IPS-18a (cell line): ENCODE measurements at regions not wholly inside any gene's neighbourhood (a gene's known extent, or its start where the extent isn't known, plus 50 kb on each side); places are given as distances from the start of the nearest gene placed in this dataset.

Source experiments
- H3K27ac ChIP-seq: one replicate; pipeline ENCODE4 v1.5.1; 2013; ENCODE audit warnings: low read length
- H3K27me3 ChIP-seq: one replicate; pipeline ENCODE4 v1.6.1; 2013; ENCODE audit warnings: mild to moderate bottlenecking, low read length; ENCODE audit not compliant: control insufficient read depth, insufficient read depth
- H3K36me3 ChIP-seq: one replicate; pipeline ENCODE4 v1.6.1; 2013; ENCODE audit warnings: low read depth, low read length; ENCODE audit not compliant: control insufficient read depth
- H3K4me1 ChIP-seq: one replicate; pipeline ENCODE4 v1.6.1; 2013; ENCODE audit warnings: low read depth, low read length; ENCODE audit not compliant: control insufficient read depth
- H3K4me3 ChIP-seq: one replicate; pipeline ENCODE4 v1.5.1; 2013; ENCODE audit warnings: low read length
- H3K9ac ChIP-seq: one replicate; pipeline ENCODE4 v1.6.1; 2013; ENCODE audit warnings: mild to moderate bottlenecking, low read length, moderate library complexity
- H3K9me3 ChIP-seq: one replicate; pipeline ENCODE4 v1.6.1; 2013; ENCODE audit warnings: low read depth, low read length; ENCODE audit not compliant: control insufficient read depth

DNA sequence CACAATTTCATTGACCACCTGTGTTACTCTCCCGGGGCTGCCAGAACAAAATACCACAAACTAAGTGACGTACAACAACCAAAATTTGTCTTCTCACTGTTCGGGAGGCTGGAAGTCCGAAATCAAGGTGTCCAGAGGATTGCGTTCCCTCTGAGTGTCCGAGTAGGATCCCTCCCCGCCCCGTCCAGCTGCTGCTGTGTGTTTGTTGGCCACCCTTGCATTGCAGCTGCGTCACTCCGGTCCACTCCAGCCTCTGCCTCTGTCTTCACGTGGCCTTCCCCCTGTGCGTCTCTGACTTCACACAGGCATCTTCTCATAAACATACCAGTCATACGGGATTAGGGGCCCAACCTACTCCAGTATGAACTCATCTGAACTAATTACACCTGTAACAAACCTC lies 251.8 kb upstream of the SMIM21 start:
- no peaks in the 10 kb centered on the region for H3K4me1 ChIP-seq
- no peak overlapping the region for H3K4me3 ChIP-seq
- H3K36me3 ChIP-seq, result no peaks in the 10 kb centered on the region
- no peaks in the 10 kb centered on the region for H3K9me3 ChIP-seq
- no peak overlapping the region for H3K27ac ChIP-seq
- no peaks in the 10 kb centered on the region for H3K27me3 ChIP-seq
- no peak overlapping the region for H3K9ac ChIP-seq

DNA sequence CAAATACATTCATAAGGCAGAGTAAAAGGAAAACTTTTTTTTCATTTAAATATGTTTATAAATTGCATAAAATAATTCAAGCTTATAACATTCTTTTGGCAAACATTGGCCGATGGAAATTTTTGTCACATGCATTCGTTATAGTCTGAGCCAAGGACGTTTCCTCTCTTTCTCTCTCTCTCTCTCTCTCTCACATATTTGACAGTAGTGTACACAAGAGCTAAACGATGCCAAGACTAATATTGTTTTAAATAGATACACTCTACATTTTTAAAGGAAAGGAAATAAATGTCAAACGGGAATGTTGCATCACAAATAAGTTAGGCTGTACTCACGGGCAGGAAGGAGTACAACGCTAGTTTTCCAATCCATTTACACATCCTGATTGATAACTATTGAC lies 251.1 kb upstream of the SMIM21 start:
- Histone ChIP-seq H3K4me1 (no peaks in the 10 kb centered on the region), H3K9ac (no peak overlapping the region), H3K4me3 (no peak overlapping the region)

DNA sequence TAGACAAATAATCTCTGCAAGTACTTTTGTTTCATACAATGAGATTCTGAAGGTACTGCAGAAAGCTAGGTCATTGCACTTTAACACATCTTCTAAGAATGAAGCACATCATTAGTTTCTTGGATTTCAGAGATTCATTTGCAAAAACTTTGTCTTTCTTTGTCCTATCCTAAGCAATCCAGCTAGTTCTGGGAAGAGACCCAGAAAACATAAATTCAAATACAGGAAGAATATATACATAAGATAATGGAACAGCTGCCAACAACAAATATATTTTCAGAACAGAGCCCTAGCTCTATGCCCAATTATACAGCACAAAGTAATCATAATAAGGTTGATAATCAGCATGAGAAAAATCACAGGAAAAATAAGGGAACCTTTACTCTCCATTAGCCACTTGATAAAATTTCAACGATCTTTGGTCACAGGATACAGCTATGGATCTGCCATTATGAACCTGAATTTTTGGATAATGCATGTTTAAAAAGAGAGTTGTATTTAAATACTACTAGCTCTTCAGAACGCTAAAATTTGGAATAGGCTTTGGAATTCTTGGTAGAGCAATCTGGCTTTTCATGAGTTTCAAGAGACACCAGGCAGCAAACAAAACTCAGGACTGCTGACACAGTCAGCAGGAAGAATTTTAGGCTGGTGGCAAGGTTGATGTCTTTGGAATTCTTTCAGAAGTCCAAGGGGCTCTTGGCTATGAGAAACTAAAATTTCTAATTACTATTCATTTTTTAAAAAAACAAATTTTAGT lies 250.4 kb upstream of the SMIM21 start:
- no peak overlapping the region for H3K4me3 ChIP-seq
- no peaks in the 10 kb centered on the region for H3K9me3 ChIP-seq
- H3K9ac ChIP-seq, result no peak overlapping the region

More for the DNA sequence above, 251.1 kb upstream of the SMIM21 start:
- H3K36me3 ChIP-seq, result no peaks in the 10 kb centered on the region
- no peaks in the 10 kb centered on the region for H3K9me3 ChIP-seq
- H3K27me3 ChIP-seq, result no peaks in the 10 kb centered on the region
- no peak overlapping the region for H3K27ac ChIP-seq

DNA sequence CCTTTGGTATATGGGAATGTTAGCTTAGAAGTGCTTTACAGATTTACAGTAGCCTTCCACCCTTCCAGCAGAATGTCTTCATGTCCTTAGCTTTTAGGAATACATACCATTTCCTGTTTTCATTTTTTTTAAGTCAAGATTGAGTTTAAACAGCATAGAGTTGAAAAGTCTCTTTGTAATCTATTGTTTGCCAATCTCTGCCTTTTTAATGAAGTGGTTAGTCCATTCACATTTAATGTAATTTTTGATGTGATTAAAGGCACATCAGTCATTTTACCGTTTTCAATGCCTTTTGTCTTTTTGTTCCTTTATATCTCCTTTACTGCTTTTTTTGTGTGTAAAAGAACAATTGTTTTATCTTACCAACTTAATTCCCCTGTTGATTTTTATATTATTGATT lies 233.4 kb upstream of the SMIM21 start:
- Histone ChIP-seq H3K4me1 (peaks cover 10% of the 10 kb centered on the region), H3K36me3 (no peaks in the 10 kb centered on the region), H3K9me3 (peaks cover 8% of the 10 kb centered on the region), H3K27me3 (no peaks in the 10 kb centered on the region), H3K27ac (no peak overlapping the region), H3K9ac (no peak overlapping the region), H3K4me3 (no peak overlapping the region)

More for the DNA sequence above, 250.4 kb upstream of the SMIM21 start:
- no peak overlapping the region for H3K27ac ChIP-seq
- H3K36me3 ChIP-seq, result no peaks in the 10 kb centered on the region
- no peaks in the 10 kb centered on the region for H3K27me3 ChIP-seq
- H3K4me1 ChIP-seq, result no peaks in the 10 kb centered on the region

DNA sequence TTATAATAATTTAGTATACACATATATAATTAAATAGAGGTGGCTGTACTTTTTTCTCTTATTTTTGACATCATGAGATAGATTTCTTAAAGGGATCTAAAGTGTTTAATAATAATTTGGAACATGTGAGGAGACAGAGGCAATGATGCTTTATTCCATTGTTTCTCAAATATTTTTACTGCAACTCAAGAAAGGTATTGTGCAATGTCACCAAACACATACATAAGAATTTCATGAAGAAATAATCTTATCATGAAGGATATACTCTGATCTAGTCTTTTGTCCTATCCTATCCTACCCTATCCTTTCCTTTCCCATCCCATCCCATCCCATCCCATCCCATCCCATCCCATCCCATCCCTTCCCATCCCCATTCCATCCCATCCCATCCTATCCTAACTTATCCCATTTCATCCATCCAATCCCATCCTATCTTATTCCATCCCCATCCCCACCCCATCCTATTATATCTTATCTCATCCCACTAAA lies 232.1 kb upstream of the SMIM21 start:
- Histone ChIP-seq H3K27me3 (peaks cover 2% of the 10 kb centered on the region), H3K27ac (no peak overlapping the region), H3K9ac (no peak overlapping the region), H3K36me3 (no peaks in the 10 kb centered on the region), H3K9me3 (peaks cover 8% of the 10 kb centered on the region), H3K4me1 (peaks cover 24% of the 10 kb centered on the region), H3K4me3 (no peak overlapping the region)

DNA sequence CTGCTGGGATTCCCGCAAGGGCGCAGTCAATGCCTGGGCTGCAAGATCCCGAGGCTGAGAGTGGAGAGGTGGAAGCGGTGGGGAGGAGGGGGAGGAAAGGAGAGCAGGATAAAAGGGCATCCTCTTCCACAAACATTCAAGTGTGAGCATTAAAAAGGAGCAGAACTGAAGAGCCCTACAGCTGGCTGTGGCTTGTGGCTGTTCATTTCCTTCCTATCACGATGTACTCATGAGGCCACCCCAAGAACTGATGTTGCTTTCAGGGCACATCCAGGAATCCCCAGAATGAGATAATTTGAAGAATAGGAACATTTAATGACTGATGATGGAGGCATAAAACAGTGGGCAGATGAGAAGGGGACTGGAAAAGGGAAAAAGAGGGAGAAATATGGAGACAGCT lies 230.8 kb upstream of the SMIM21 start:
- Histone ChIP-seq H3K9me3 (peaks cover 8% of the 10 kb centered on the region), H3K27ac (no peak overlapping the region), H3K27me3 (peaks cover 12% of the 10 kb centered on the region), H3K4me1 (peaks cover 30% of the 10 kb centered on the region), H3K9ac (no peak overlapping the region), H3K36me3 (no peaks in the 10 kb centered on the region), H3K4me3 (no peak overlapping the region)

DNA sequence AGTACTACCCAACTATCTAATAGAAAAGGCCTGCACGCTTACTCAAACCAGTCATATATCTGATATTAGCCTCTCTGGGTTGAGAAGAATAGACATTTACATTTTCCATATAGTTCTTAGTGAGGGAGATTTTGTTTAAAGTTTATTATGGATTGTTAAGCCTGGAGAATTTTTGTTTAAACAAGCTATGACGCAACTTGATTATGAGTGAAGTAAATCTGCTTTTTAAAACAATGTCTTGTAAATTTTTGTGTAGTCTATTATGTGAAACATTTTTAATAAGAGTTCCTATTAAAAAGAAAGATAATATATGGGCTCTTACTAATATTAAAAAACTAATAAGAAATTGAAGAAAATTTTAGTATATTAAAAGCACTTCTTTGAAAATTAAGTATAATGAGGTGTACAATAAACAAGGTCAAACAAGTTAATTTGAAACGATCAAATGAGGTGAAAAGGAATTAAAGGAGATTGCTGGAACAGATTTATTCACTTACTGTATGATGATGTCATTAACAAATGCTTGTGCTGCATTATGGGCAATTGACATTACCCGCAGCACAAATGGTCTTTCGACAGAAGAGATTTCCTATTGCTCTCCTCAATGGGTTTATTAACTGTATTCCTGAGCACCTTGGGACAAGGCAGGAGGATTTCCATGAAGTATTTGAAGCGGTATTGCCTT lies 229.2 kb upstream of the SMIM21 start:
- no peaks in the 10 kb centered on the region for H3K36me3 ChIP-seq
- peaks cover 30% of the 10 kb centered on the region for H3K4me1 ChIP-seq
- no peak overlapping the region for H3K9ac ChIP-seq
- peaks cover 8% of the 10 kb centered on the region for H3K9me3 ChIP-seq
- H3K4me3 ChIP-seq, result no peak overlapping the region
- peaks cover 12% of the 10 kb centered on the region for H3K27me3 ChIP-seq
- no peak overlapping the region for H3K27ac ChIP-seq

DNA sequence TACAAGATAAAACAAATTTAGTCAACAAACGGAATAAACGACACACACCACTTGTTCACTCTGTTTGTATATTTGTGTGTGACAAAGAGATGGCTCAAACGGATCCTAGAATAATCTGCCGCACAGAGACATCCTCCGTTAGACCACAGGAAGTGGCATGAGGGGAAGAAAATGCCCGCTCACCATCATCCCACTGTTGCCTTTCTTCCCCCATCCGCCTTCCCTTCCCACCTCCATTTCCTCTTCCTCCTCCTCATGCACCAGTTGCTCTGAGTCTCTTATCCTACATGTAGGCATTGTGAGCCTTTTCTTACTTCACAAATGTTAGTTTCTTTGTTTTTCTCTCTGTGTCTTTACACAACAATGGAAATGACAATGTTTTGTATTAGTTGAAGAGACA lies 228.5 kb upstream of the SMIM21 start:
- Histone ChIP-seq H3K9ac (no peak overlapping the region), H3K27ac (no peak overlapping the region), H3K9me3 (peaks cover 8% of the 10 kb centered on the region), H3K27me3 (peaks cover 12% of the 10 kb centered on the region), H3K4me1 (peaks cover 30% of the 10 kb centered on the region), H3K4me3 (no peak overlapping the region), H3K36me3 (no peaks in the 10 kb centered on the region)

DNA sequence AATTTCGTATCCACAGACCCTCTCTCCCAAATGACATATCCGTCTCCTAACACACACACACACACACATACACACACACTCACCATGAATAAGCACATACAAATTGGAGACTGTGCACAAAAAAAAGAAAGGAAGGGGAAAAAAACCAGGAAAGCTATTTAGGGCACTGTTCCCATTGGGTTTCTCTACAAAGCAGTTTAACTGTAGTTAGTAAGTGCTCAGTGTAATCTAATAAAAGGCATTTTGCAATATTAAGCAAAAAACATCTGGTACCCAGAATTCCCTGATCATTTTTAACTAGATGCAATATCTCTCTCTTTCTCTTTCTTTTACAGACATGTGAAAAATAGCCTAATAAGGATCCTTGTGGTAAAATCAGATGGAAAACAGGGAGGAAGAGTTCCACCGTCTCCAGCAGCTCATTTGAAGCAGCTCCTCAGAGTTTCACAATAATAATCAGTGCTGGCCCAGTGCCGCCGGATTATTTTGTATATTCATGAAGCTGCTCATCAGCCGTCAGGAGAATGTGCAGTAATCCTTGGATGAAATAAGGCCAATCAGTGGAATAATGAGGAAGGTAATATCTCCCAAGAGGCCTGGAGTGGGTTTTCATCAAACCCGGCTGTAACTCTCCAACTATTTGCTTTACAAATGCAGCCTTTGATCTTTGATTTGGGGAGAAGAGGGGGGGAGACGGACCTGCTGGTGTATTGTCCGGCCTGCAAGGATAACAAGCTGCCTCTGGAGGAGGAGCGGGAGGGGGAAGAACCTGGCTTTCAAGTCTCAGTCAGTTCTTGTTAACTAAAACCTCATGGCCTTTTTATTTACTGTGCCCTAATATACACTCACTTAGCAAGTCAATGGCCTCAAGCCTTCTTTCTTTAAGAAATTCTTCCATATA lies 227.6 kb upstream of the SMIM21 start:
- peaks cover 12% of the 10 kb centered on the region for H3K27me3 ChIP-seq
- H3K27ac ChIP-seq, result no peak overlapping the region
- H3K9ac ChIP-seq, result no peak overlapping the region
- peaks cover 30% of the 10 kb centered on the region for H3K4me1 ChIP-seq
- H3K9me3 ChIP-seq, result peaks cover under 1% of the 10 kb centered on the region
- no peaks in the 10 kb centered on the region for H3K36me3 ChIP-seq
- no peak overlapping the region for H3K4me3 ChIP-seq

DNA sequence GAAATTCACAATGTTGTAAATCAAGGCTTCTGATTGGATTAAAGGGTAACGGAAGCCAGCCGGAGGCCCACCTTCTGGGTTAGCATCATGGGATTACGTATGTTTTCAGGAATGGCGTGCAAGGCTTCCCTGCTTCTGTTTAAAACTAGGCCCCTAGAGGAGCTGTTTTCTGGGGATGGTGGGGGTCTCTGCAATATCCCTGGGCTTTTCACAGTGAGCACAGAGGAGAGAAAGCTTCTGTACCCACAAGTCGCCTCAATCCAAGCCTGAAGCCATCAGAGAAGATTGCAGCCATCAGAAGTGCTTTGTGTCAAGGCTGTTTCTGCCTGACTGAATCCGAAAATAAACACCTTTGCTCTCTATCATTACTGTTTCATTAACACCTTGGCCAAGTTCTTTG lies 226.9 kb upstream of the SMIM21 start:
- peaks cover 12% of the 10 kb centered on the region for H3K27me3 ChIP-seq
- no peak overlapping the region for H3K9ac ChIP-seq
- H3K27ac ChIP-seq, result no peak overlapping the region
- no peak overlapping the region for H3K4me3 ChIP-seq
- no peaks in the 10 kb centered on the region for H3K9me3 ChIP-seq
- peaks cover 30% of the 10 kb centered on the region for H3K4me1 ChIP-seq
- no peaks in the 10 kb centered on the region for H3K36me3 ChIP-seq

DNA sequence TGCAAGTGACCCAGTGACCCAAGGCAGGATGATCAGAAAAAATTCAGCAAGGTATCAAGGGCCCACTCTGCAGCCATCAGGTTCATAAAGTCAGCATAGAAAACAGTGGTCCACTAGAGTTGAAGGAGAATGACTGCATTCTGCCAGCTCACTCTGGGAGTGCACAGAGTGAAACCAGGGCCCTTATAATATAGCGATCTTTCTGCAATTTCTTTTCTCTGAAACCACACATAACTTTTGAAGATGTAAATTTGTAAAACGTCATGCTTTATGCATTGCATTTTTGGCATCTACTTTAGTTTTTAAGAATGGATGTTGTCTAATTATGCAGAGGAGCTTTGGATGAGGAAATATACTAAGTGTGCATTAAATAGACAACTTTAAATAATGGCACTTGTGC lies 225.0 kb upstream of the SMIM21 start:
- no peaks in the 10 kb centered on the region for H3K36me3 ChIP-seq
- H3K9me3 ChIP-seq, result no peaks in the 10 kb centered on the region
- peaks cover 12% of the 10 kb centered on the region for H3K27me3 ChIP-seq
- no peak overlapping the region for H3K9ac ChIP-seq
- peaks cover 30% of the 10 kb centered on the region for H3K4me1 ChIP-seq
- H3K4me3 ChIP-seq, result no peak overlapping the region
- H3K27ac ChIP-seq, result no peak overlapping the region
